ENCODE measurements at regions not wholly inside any gene's neighbourhood (a gene's known extent, or its start where the extent isn't known, plus 50 kb on each side); places are given as distances from the start of the nearest gene placed in this dataset.

- TF ChIP-seq TCF7L2 (IDR thresholded peaks at IDR 0.05; ENCODE audit: low read depth, low read length) = no peak
- Histone ChIP-seq H3K4me3 (ENCODE audit: low read depth in 2 of 2, low read length in 2 of 2) (no peak overlapping the region), H3K9me3 (ENCODE audit: control insufficient read depth, insufficient read depth, low read depth, low read length) (no peaks in the 10 kb centered on the region), H3K27me3 (ENCODE audit: control insufficient read depth, insufficient read depth, low read length) (no peaks in the 10 kb centered on the region), H3K36me3 (ENCODE audit: control insufficient read depth, insufficient read depth, low read length) (no peaks in the 10 kb centered on the region), H3K27ac (ENCODE audit: low read length) (peak overlapping the region; percentile 31; the same call in 1 of the 2 replicates), H3K4me1 (ENCODE audit: control insufficient read depth, insufficient read depth, low read length) (no peaks in the 10 kb centered on the region; the same call in 1 of the 2 replicates)
- CTCF ChIA-PET = no interaction called here
- POLR2A ChIA-PET = no interaction called here
- in situ Hi-C loops (cut with HindIII; ENCODE audit: low pct_unique_long_range_greater_than_20kb, low sequenced_read_pairs) (no loop called here), intact Hi-C loops (cut with micrococcal nuclease; ENCODE audit: unreplicated experiment) (no loop called here)
- ATAC-seq (peak; percentile 75; the same call in 1 of the 2 replicates), DNase-seq (ENCODE audit: low read depth, low spot score) (no peak)
- no TSS peak for BruUV-seq (replicated peaks)
Observed at GRCh38 chr3:153284282-153284938, 122.4 kb downstream of the RAP2B start.

GRCh38 chr3:153285194-153285641 is 123.2 kb downstream of the RAP2B start:
- BruUV-seq (replicated peaks) = no TSS peak
- ATAC-seq (peak; percentile 56; the same call in 1 of the 2 replicates), DNase-seq (ENCODE audit: low read depth, low spot score) (no peak)
- ChIA-PET CTCF (no interaction called here), POLR2A (no interaction called here)
- Histone ChIP-seq H3K4me3 (ENCODE audit: low read depth in 2 of 2, low read length in 2 of 2) (no peak overlapping the region), H3K4me1 (ENCODE audit: control insufficient read depth, insufficient read depth, low read length) (no peaks in the 10 kb centered on the region; the same call in 1 of the 2 replicates), H3K9me3 (ENCODE audit: control insufficient read depth, insufficient read depth, low read depth, low read length) (no peaks in the 10 kb centered on the region), H3K36me3 (ENCODE audit: control insufficient read depth, insufficient read depth, low read length) (no peaks in the 10 kb centered on the region), H3K27me3 (ENCODE audit: control insufficient read depth, insufficient read depth, low read length) (no peaks in the 10 kb centered on the region), H3K27ac (ENCODE audit: low read length) (no peak overlapping the region; the same call in 1 of the 2 replicates)
- in situ Hi-C loops (cut with HindIII; ENCODE audit: low pct_unique_long_range_greater_than_20kb, low sequenced_read_pairs) = no loop called here
- TF ChIP-seq REST (IDR thresholded peaks at IDR 0.05; ENCODE audit: insufficient read depth in 1 of 2, low read depth in 2 of 2, low read length in 1 of 2) (no peak), SIN3A (IDR thresholded peaks at IDR 0.05; ENCODE audit: borderline replicate concordance, insufficient read depth, low read depth, low read length) (no peak), POLR2AphosphoS5 (IDR thresholded peaks at IDR 0.05; ENCODE audit: low read depth, low read length) (no peak), TCF7L2 (IDR thresholded peaks at IDR 0.05; ENCODE audit: low read depth, low read length) (no peak), CTCF (IDR thresholded peaks at IDR 0.05) (no peak; the same call in 1 of the 2 replicates)
- intact Hi-C loops (cut with micrococcal nuclease; ENCODE audit: unreplicated experiment) = no loop called here

- CTCF ChIA-PET = no interaction called here
- POLR2A ChIA-PET = no interaction called here
- no peak overlapping the region for H3K27ac ChIP-seq (ENCODE audit: low read length)
Observed at GRCh38 chr3:153285982-153286381, 124.0 kb downstream of the RAP2B start.

More at GRCh38 chr3:153285982-153286381, 124.0 kb downstream of the RAP2B start:
- DNase-seq (ENCODE audit: low read depth, low spot score) = no peak
- H3K27me3 ChIP-seq (ENCODE audit: control insufficient read depth, insufficient read depth, low read length) = no peaks in the 10 kb centered on the region
- H3K4me3 ChIP-seq (ENCODE audit: low read depth in 2 of 2, low read length in 2 of 2) = no peak overlapping the region
- no TSS peak for BruUV-seq (replicated peaks)
- in situ Hi-C loops (cut with HindIII; ENCODE audit: low pct_unique_long_range_greater_than_20kb, low sequenced_read_pairs) = no loop called here
- no peaks in the 10 kb centered on the region; the same call in 1 of the 2 replicates for H3K4me1 ChIP-seq (ENCODE audit: control insufficient read depth, insufficient read depth, low read length)
- no peaks in the 10 kb centered on the region for H3K9me3 ChIP-seq (ENCODE audit: control insufficient read depth, insufficient read depth, low read depth, low read length)
- intact Hi-C loops (cut with micrococcal nuclease; ENCODE audit: unreplicated experiment) = no loop called here
- no peak for ATAC-seq
- no peaks in the 10 kb centered on the region for H3K36me3 ChIP-seq (ENCODE audit: control insufficient read depth, insufficient read depth, low read length)
- no peak for TF ChIP-seq REST (IDR thresholded peaks at IDR 0.05; ENCODE audit: insufficient read depth in 1 of 2, low read depth in 2 of 2, low read length in 1 of 2)
- no peak for TF ChIP-seq POLR2AphosphoS5 (IDR thresholded peaks at IDR 0.05; ENCODE audit: low read depth, low read length)
- no peak for TF ChIP-seq TCF7L2 (IDR thresholded peaks at IDR 0.05; ENCODE audit: low read depth, low read length)
- no peak for TF ChIP-seq SIN3A (IDR thresholded peaks at IDR 0.05; ENCODE audit: borderline replicate concordance, insufficient read depth, low read depth, low read length)
- TF ChIP-seq CTCF (IDR thresholded peaks at IDR 0.05) = no peak

All from Panc1 (cell line).